HEK293 (cell line): ENCODE measurements at regions not wholly inside any gene's neighbourhood (a gene's known extent, or its start where the extent isn't known, plus 50 kb on each side); places are given as distances from the start of the nearest gene placed in this dataset.

Experiments used
- CTCF ChIP-seq: fragments of 450-650 bp; formaldehyde crosslinking; IDR thresholded peaks from 2 replicates; pipeline ENCODE4 v1.5.1; 2016; ENCODE audit warnings: missing biosample characterization, missing genetic modification characterization
- KLF10 ChIP-seq: fragments of 450-650 bp; IDR thresholded peaks from 2 replicates; pipeline ENCODE4 v1.5.1; 2018; ENCODE audit warnings: missing biosample characterization, mild to moderate bottlenecking, missing genetic modification characterization
- KLF16 ChIP-seq: fragments of 450-650 bp; formaldehyde crosslinking; IDR thresholded peaks from 2 replicates; pipeline ENCODE4 v1.5.1; 2017; ENCODE audit warnings: missing biosample characterization, missing genetic modification characterization
- YY1 ChIP-seq: fragments of 450-650 bp; formaldehyde crosslinking; IDR thresholded peaks from 2 replicates; pipeline ENCODE4 v1.5.1; 2018; ENCODE audit warnings: missing biosample characterization, missing genetic modification characterization
- ZFP3 ChIP-seq: fragments of 450-650 bp; formaldehyde crosslinking; IDR thresholded peaks from 2 replicates; pipeline ENCODE4 v1.5.1; 2016; ENCODE audit warnings: low read depth, missing biosample characterization, missing genetic modification characterization
- ZNF138 ChIP-seq: fragments of 450-650 bp; formaldehyde crosslinking; IDR thresholded peaks from 2 replicates; pipeline ENCODE4 v1.5.1; 2016; ENCODE audit warnings: missing biosample characterization, missing genetic modification characterization, borderline replicate concordance
- ZNF175 ChIP-seq: fragments of 450-650 bp; formaldehyde crosslinking; IDR thresholded peaks from 2 replicates; pipeline ENCODE4 v1.5.1; 2016; ENCODE audit warnings: missing biosample characterization, missing genetic modification characterization
- ZNF266 ChIP-seq: fragments of 450-650 bp; formaldehyde crosslinking; IDR thresholded peaks from 2 replicates; pipeline ENCODE4 v1.5.1; 2016; ENCODE audit warnings: missing biosample characterization, missing genetic modification characterization, low read depth
- ZNF292 ChIP-seq: fragments of 450-650 bp; formaldehyde crosslinking; IDR thresholded peaks from 2 replicates; pipeline ENCODE4 v1.5.1; 2016; ENCODE audit warnings: low read depth, missing biosample characterization, missing genetic modification characterization, borderline replicate concordance
- ZNF416 ChIP-seq: fragments of 450-650 bp; formaldehyde crosslinking; IDR thresholded peaks from 2 replicates; pipeline ENCODE4 v1.5.1; 2016; ENCODE audit warnings: missing biosample characterization, missing genetic modification characterization
- ZNF549 ChIP-seq: fragments of 450-650 bp; IDR thresholded peaks from 2 replicates; pipeline ENCODE4 v1.5.1; 2018; ENCODE audit warnings: missing biosample characterization, missing genetic modification characterization, mild to moderate bottlenecking, inconsistent platforms, moderate library complexity
- ZNF660 ChIP-seq: fragments of 450-650 bp; IDR thresholded peaks from 2 replicates; pipeline ENCODE4 v1.5.1; 2018; ENCODE audit warnings: missing biosample characterization, mild to moderate bottlenecking, missing genetic modification characterization
- ZNF777 ChIP-seq: fragments of 450-650 bp; formaldehyde crosslinking; IDR thresholded peaks from 2 replicates; pipeline ENCODE4 v1.5.1; 2017; ENCODE audit warnings: missing biosample characterization, missing genetic modification characterization, borderline replicate concordance
- ZNF843 ChIP-seq: fragments of 450-650 bp; formaldehyde crosslinking; IDR thresholded peaks from 2 replicates; pipeline ENCODE4 v1.5.1; 2016; ENCODE audit warnings: missing biosample characterization, missing genetic modification characterization

DNA sequence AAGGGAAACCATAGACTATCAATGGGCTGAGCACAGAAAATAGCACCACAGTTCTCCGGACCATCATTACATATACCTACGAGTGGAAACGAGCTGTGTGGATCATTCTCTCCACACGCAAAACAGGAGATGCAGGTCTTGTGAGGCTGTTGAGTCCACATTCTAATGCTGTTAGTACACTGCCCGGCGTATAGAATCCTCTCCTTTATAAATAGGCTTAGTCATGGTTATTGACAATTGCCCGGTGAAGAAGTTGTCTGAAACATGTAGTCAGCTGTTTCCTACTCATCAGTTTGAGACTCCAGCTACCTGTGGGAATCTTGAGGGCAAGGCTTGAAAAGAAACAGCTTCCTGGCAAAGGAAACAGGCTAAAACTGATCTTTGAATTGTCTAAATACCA lies 602.0 kb upstream of the EDIL3 start:
- no peak for TF ChIP-seq ZNF292 (tag by site-specific recombination)
- no peak for TF ChIP-seq ZNF138 (tag by site-specific recombination)
- TF ChIP-seq CTCF (tag by site-specific recombination), result no peak
- no peak for TF ChIP-seq KLF16 (tag by site-specific recombination)
- TF ChIP-seq ZNF777, result no peak
- no peak for TF ChIP-seq ZNF843 (tag by site-specific recombination)
- no peak for TF ChIP-seq KLF10 (tag by site-specific recombination)
- TF ChIP-seq ZFP3, result no peak
- no peak for TF ChIP-seq ZNF416 (tag by site-specific recombination)
- TF ChIP-seq ZNF660 (tag by site-specific recombination), result no peak
- no peak for TF ChIP-seq YY1
- no peak for TF ChIP-seq ZNF266 (tag by site-specific recombination)
- no peak for TF ChIP-seq ZNF175 (tag by site-specific recombination)
- no peak for TF ChIP-seq ZNF549
